Keratinocyte (primary cell): ENCODE measurements at regions not wholly inside any gene's neighbourhood (a gene's known extent, or its start where the extent isn't known, plus 50 kb on each side); places are given as distances from the start of the nearest gene placed in this dataset.
A peak's percentile ranks its signal among the peaks of the same experiment; 100 is the strongest.

Source experiments
- DNase-seq: peaks from one replicate; pipeline ENCODE4 v3.0.0-alpha.2; 2011; ENCODE audit warnings: low read depth, missing footprints, low spot score
- FAIRE-seq: peaks from 2 replicates; lab custom pipeline; 2011; peaks lifted over from hg19 to GRCh38; lab: Jason Lieb, UNC
- H2AFZ ChIP-seq: 2 replicates; pipeline ENCODE4 v1.6.0; 2012; ENCODE audit warnings: low read length, control low read depth, inconsistent platforms; ENCODE audit not compliant: control insufficient read depth
- H3K27ac ChIP-seq: 2 replicates; pipeline ENCODE4 v1.5.1; 2011; ENCODE audit warnings: low read length; ENCODE audit not compliant: control insufficient read depth, insufficient read depth
- H3K27me3 ChIP-seq: 3 replicates; pipeline ENCODE4 v1.6.0; 2011; ENCODE audit warnings: low read length; ENCODE audit not compliant: control insufficient read depth, insufficient read depth; ENCODE audit errors: extremely low read depth
- H3K36me3 ChIP-seq, 2 experiments: 2 replicates in 1 of 2; 3 replicates in 1 of 2; pipeline ENCODE4 v1.5.1; 2011; ENCODE audit warnings: low read length in 2 of 2, mild to moderate bottlenecking in 1 of 2; ENCODE audit not compliant: control insufficient read depth in 2 of 2, insufficient read depth in 2 of 2; ENCODE audit errors: extremely low read depth in 1 of 2
- H3K4me1 ChIP-seq: 3 replicates; pipeline ENCODE4 v1.5.1; 2011; ENCODE audit warnings: low read length; ENCODE audit not compliant: control insufficient read depth, insufficient read depth; ENCODE audit errors: extremely low read depth
- H3K4me2 ChIP-seq: 3 replicates; pipeline ENCODE4 v1.6.0; 2011; ENCODE audit warnings: low read depth, low read length; ENCODE audit not compliant: control insufficient read depth, insufficient read depth; ENCODE audit errors: extremely low read depth
- H3K4me3 ChIP-seq, 3 experiments: fragments of 200-600 bp in 1 of 3; sonication (generic) in 1 of 3; 2 replicates in 2 of 3; 3 replicates in 1 of 3; pipeline ENCODE4 v1.5.1; 2011 to 2016; ENCODE audit warnings: low read length in 3 of 3, mild to moderate bottlenecking in 3 of 3, control low read depth in 2 of 3, inconsistent platforms in 1 of 3, low read depth in 1 of 3, mixed read lengths in 1 of 3, mixed run types in 1 of 3, moderate library complexity in 1 of 3; ENCODE audit not compliant: control insufficient read depth in 2 of 3, insufficient read depth in 2 of 3; ENCODE audit errors: extremely low read depth in 1 of 3
- H3K79me2 ChIP-seq: 2 replicates; pipeline ENCODE4 v1.6.0; 2012; ENCODE audit warnings: low read length; ENCODE audit not compliant: control insufficient read depth, insufficient read depth
- H3K9ac ChIP-seq: 3 replicates; pipeline ENCODE4 v1.6.0; 2011; ENCODE audit warnings: low read length; ENCODE audit not compliant: control insufficient read depth, insufficient read depth; ENCODE audit errors: extremely low read depth
- H3K9me1 ChIP-seq: 3 replicates; pipeline ENCODE4 v1.6.0; 2011; ENCODE audit warnings: low read length; ENCODE audit not compliant: control insufficient read depth, insufficient read depth; ENCODE audit errors: extremely low read depth
- H3K9me3 ChIP-seq: 2 replicates; pipeline ENCODE4 v1.5.1; 2012; ENCODE audit warnings: low read depth, low read length; ENCODE audit not compliant: control insufficient read depth
- H4K20me1 ChIP-seq: 3 replicates; pipeline ENCODE4 v1.6.0; 2011; ENCODE audit warnings: low read length; ENCODE audit not compliant: control insufficient read depth, insufficient read depth; ENCODE audit errors: extremely low read depth
- CTCF ChIP-seq, 3 experiments: IDR thresholded peaks in 1 of 3; conservative IDR thresholded peaks in 1 of 3; optimal IDR thresholded peaks in 1 of 3; 2 replicates in 2 of 3; 3 replicates in 1 of 3; pipeline versions ENCODE3 to v1.5.1; 2011; ENCODE audit warnings: low read length in 3 of 3, mild to moderate bottlenecking in 3 of 3, moderate library complexity in 2 of 3, control low read depth in 1 of 3, inconsistent platforms in 1 of 3; ENCODE audit not compliant: insufficient read depth in 2 of 3; ENCODE audit errors: extremely low read depth in 1 of 3
- EZH2 ChIP-seq: IDR thresholded peaks from one replicate; pipeline ENCODE4 v1.6.1; 2012; ENCODE audit warnings: inconsistent platforms, mild to moderate bottlenecking, low read length, moderate library complexity
- dilution Hi-C: fragments of 300-500 bp; cut with MboI; formaldehyde crosslinking; loops from one replicate; pipeline ENCODE4 v1.7.0; 2020; ENCODE audit warnings: low sequenced_read_pairs; ENCODE audit not compliant: extremely low pct_ligation_motif_present

GRCh38 chr4:107548211-107548905 lies 171.7 kb downstream of the PAPSS1 start:
- H3K9me1 ChIP-seq: no peaks in the 10 kb centered on the region
- TF ChIP-seq EZH2: no peak
- no peak for TF ChIP-seq CTCF (optimal IDR thresholded peaks at IDR 0.05 in 1 of 3, IDR thresholded peaks at IDR 0.05 in 1 of 3, conservative IDR thresholded peaks at IDR 0.05 in 1 of 3; ENCODE audit: extremely low read depth in 1 of 3, insufficient read depth in 2 of 3, low read length in 3 of 3)
- no peak for DNase-seq
- no peak for FAIRE-seq
- no peaks in the 10 kb centered on the region for H3K36me3 ChIP-seq
- H3K9me3 ChIP-seq: no peaks in the 10 kb centered on the region
- dilution Hi-C loops: no loop called here
- no peaks in the 10 kb centered on the region for H3K79me2 ChIP-seq
- H4K20me1 ChIP-seq: no peaks in the 10 kb centered on the region
- H3K9ac ChIP-seq: no peak overlapping the region
- H3K4me1 ChIP-seq: peaks cover 7% of the 10 kb centered on the region
- no peak overlapping the region for H3K27ac ChIP-seq
- no peak overlapping the region for H3K4me3 ChIP-seq
- H3K4me2 ChIP-seq: no peak overlapping the region
- H3K27me3 ChIP-seq: no peaks in the 10 kb centered on the region
- H2AFZ ChIP-seq: peak overlapping the region; percentile 40

GRCh38 chr4:107546638-107547037 lies 173.4 kb downstream of the PAPSS1 start:
- no peak overlapping the region for H3K27ac ChIP-seq
- no peak overlapping the region for H3K9ac ChIP-seq
- no peak overlapping the region for H2AFZ ChIP-seq
- H4K20me1 ChIP-seq: no peaks in the 10 kb centered on the region
- no peak overlapping the region for H3K4me3 ChIP-seq
- FAIRE-seq: peak; percentile 81
- H3K79me2 ChIP-seq: no peaks in the 10 kb centered on the region
- H3K27me3 ChIP-seq: no peaks in the 10 kb centered on the region
- H3K4me2 ChIP-seq: no peak overlapping the region
- peak; percentile 33 for DNase-seq
- TF ChIP-seq EZH2 (no peak), CTCF (optimal IDR thresholded peaks at IDR 0.05 in 1 of 3, IDR thresholded peaks at IDR 0.05 in 1 of 3, conservative IDR thresholded peaks at IDR 0.05 in 1 of 3; ENCODE audit: extremely low read depth in 1 of 3, insufficient read depth in 2 of 3, low read length in 3 of 3) (no peak)
- no peaks in the 10 kb centered on the region for H3K9me3 ChIP-seq
- dilution Hi-C loops: no loop called here
- peaks cover 7% of the 10 kb centered on the region for H3K4me1 ChIP-seq
- no peaks in the 10 kb centered on the region for H3K9me1 ChIP-seq
- no peaks in the 10 kb centered on the region for H3K36me3 ChIP-seq
